CD14-positive monocyte (primary cell): ENCODE measurements at regions not wholly inside any gene's neighbourhood (a gene's known extent, or its start where the extent isn't known, plus 50 kb on each side); places are given as distances from the start of the nearest gene placed in this dataset.

Source experiments
- DNase-seq, 3 donors: peaks; one replicate each; pipeline ENCODE4 v3.0.0-alpha.2; 2011 to 2022
- H2AFZ ChIP-seq: 2 replicates; pipeline ENCODE4 v1.6.0; 2012; ENCODE audit warnings: mild to moderate bottlenecking, low read depth, low read length, inconsistent platforms; ENCODE audit not compliant: insufficient read depth, poor library complexity, severe bottlenecking
- H3K27ac ChIP-seq, 2 donors: 1 replicate in 1 of 2; 2 replicates in 1 of 2; pipeline ENCODE4 v1.5.1; 2012 to 2013; ENCODE audit warnings: low read length in 2 of 2, control low read depth in 1 of 2, inconsistent platforms in 1 of 2, low read depth in 1 of 2, mild to moderate bottlenecking in 1 of 2
- H3K27me3 ChIP-seq, 2 donors: one replicate each; pipeline versions ENCODE4 v1.6.0 to v1.6.1; 2011 to 2013; ENCODE audit warnings: low read length in 2 of 2; ENCODE audit not compliant: control insufficient read depth in 2 of 2, insufficient read depth in 2 of 2
- H3K36me3 ChIP-seq, 2 donors: replicated peaks in 1 of 2; 1 replicate in 1 of 2; 2 replicates in 1 of 2; pipeline versions ENCODE4 v1.5.1 to v1.6.1; 2012 to 2013; ENCODE audit warnings: low read length in 2 of 2, control low read depth in 1 of 2, inconsistent platforms in 1 of 2, mild to moderate bottlenecking in 1 of 2; ENCODE audit not compliant: insufficient read depth in 2 of 2, control insufficient read depth in 1 of 2
- H3K4me1 ChIP-seq, 2 donors: 1 replicate in 1 of 2; 2 replicates in 1 of 2; pipeline versions ENCODE4 v1.5.1 to v1.6.1; 2012 to 2013; ENCODE audit warnings: low read length in 2 of 2, control low read depth in 1 of 2, inconsistent platforms in 1 of 2, mild to moderate bottlenecking in 1 of 2, moderate library complexity in 1 of 2; ENCODE audit not compliant: insufficient read depth in 2 of 2, control insufficient read depth in 1 of 2
- H3K4me2 ChIP-seq: replicated peaks from 2 replicates; pipeline ENCODE3; 2012; ENCODE audit warnings: low read length, moderate library complexity, mild to moderate bottlenecking; ENCODE audit not compliant: poor library complexity, severe bottlenecking; ENCODE audit errors: extremely low read depth
- H3K4me3 ChIP-seq, 3 experiments: fragments of 200-600 bp in 1 of 3; sonication (generic) in 1 of 3; replicated peaks in 1 of 3; 1 replicate in 2 of 3; 2 replicates in 1 of 3; pipeline ENCODE4 v1.5.1; 2011 to 2013; ENCODE audit warnings: low read length in 3 of 3, mild to moderate bottlenecking in 3 of 3, control low read depth in 2 of 3, low read depth in 2 of 3, inconsistent platforms in 1 of 3, moderate library complexity in 1 of 3
- H3K79me2 ChIP-seq: 2 replicates; pipeline ENCODE4 v1.6.0; 2012; ENCODE audit warnings: mild to moderate bottlenecking, control low read depth, inconsistent platforms, low read length, moderate library complexity; ENCODE audit not compliant: insufficient read depth
- H3K9ac ChIP-seq: 2 replicates; pipeline ENCODE4 v1.6.0; 2017; ENCODE audit warnings: low read length, mild to moderate bottlenecking; ENCODE audit not compliant: insufficient read depth, poor library complexity, severe bottlenecking
- H3K9me3 ChIP-seq, 2 donors: replicated peaks in 1 of 2; 1 replicate in 1 of 2; 2 replicates in 1 of 2; pipeline versions ENCODE4 v1.5.1 to v1.6.1; 2012 to 2013; ENCODE audit warnings: low read length in 2 of 2, control low read depth in 1 of 2; ENCODE audit not compliant: control insufficient read depth in 1 of 2, insufficient read depth in 1 of 2
- H4K20me1 ChIP-seq: 2 replicates; pipeline ENCODE4 v1.6.0; 2012; ENCODE audit warnings: mild to moderate bottlenecking, low read length, control low read depth, moderate library complexity; ENCODE audit not compliant: insufficient read depth
- H3K27ac Mint-ChIP-seq, 7 donors: one replicate each; pipeline ENCODE4 v1.8.0; 2020; ENCODE audit warnings: mild to moderate bottlenecking in 7 of 7, mixed read lengths in 7 of 7, moderate library complexity in 6 of 7, inconsistent platforms in 2 of 7
- H3K27me3 Mint-ChIP-seq, 3 donors: one replicate each; pipeline ENCODE4 v1.8.0; 2021 to 2022; ENCODE audit warnings: low read depth in 3 of 3, mild to moderate bottlenecking in 3 of 3, mixed read lengths in 3 of 3, moderate library complexity in 3 of 3, inconsistent platforms in 1 of 3
- H3K36me3 Mint-ChIP-seq, 2 donors: one replicate each; pipeline ENCODE4 v1.8.0; 2020; ENCODE audit warnings: mixed read lengths in 2 of 2, inconsistent platforms in 1 of 2, mild to moderate bottlenecking in 1 of 2
- H3K4me1 Mint-ChIP-seq: one replicate; pipeline ENCODE4 v1.8.0; 2020; ENCODE audit warnings: mild to moderate bottlenecking, mixed read lengths
- H3K4me3 Mint-ChIP-seq, 2 donors: one replicate each; pipeline ENCODE4 v1.8.0; 2020; ENCODE audit warnings: mild to moderate bottlenecking in 2 of 2, mixed read lengths in 2 of 2, moderate library complexity in 1 of 2
- H3K9me3 Mint-ChIP-seq, 7 donors: one replicate each; pipeline ENCODE4 v1.8.0; 2020 to 2022; ENCODE audit warnings: mixed read lengths in 7 of 7, mild to moderate bottlenecking in 6 of 7, moderate library complexity in 6 of 7, inconsistent platforms in 2 of 7
- CTCF ChIP-seq: fragments of 200-600 bp; IDR thresholded peaks from one replicate; pipeline ENCODE4 v1.8.0; 2022; ENCODE audit warnings: antibody characterized with exemption, mild to moderate bottlenecking
- WGBS: methylation state at CpG from one replicate; pipeline ENCODE4 v1.1.5; 2013; ENCODE audit warnings: missing lambda C conversion rate; ENCODE audit not compliant: insufficient coverage; 5-methylcytosine and 5-hydroxymethylcytosine counted together
- intact Hi-C, 2 donors: fragments of 100-400 bp; cut with micrococcal nuclease; formaldehyde crosslinking; loops; one replicate each; pipeline versions ENCODE4 v1.15.0 to v1.15.1; 2023

- peaks cover 0 to 2% (median 0%) of the 10 kb centered on the region in 3 donors for H3K27me3 Mint-ChIP-seq
- WGBS, result 100% methylated on average over 5 of the region's 8 CpGs
- TF ChIP-seq CTCF, result no peak
Observed at GRCh38 chr2:204228169-204228886, 291.8 kb downstream of the ICOS start.

DNA sequence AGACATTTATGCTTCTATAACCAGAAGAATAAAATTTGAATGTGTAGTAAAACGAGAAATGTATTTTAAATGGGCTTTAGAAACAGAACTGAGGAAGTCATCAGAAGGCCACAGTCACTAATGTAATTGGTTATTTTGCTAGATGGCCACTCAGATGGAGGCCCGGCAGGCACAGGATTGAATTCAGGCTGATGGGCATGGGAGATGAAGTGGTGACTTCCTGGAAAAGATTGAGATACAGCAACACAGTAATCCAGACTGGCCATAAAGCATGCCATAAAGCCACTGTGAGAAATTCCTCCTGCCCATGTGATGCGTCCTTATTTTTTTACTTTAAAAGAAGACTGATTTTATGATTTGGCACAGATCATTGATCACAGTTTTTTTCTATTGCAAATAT, 297.7 kb downstream of the ICOS start:
- Histone ChIP-seq H3K27me3 (no peaks in the 10 kb centered on the region), H3K36me3 (no peaks in the 10 kb centered on the region), H3K4me3 (no peak overlapping the region), H3K9ac (no peak overlapping the region), H3K27ac (no peak overlapping the region), H3K4me1 (no peaks in the 10 kb centered on the region), H3K9me3 (no peaks in the 10 kb centered on the region), H3K79me2 (no peaks in the 10 kb centered on the region), H3K4me2 (no peak overlapping the region), H4K20me1 (no peaks in the 10 kb centered on the region), H2AFZ (no peak overlapping the region)
- Mint-ChIP-seq H3K36me3 (no peaks in the 10 kb centered on the region), H3K4me1 (no peaks in the 10 kb centered on the region), H3K9me3 (peaks cover 0 to 7% (median 2%) of the 10 kb centered on the region in 7 donors), H3K27me3 (peaks cover 0 to 2% (median 0%) of the 10 kb centered on the region in 3 donors), H3K27ac (no peak overlapping the region), H3K4me3 (no peak overlapping the region)
- intact Hi-C loops, result no loop called here
- WGBS, result 100% methylated on average over 1 of the region's 3 CpGs
- no peak for TF ChIP-seq CTCF
- DNase-seq, result no peak

More at GRCh38 chr2:204228169-204228886, 291.8 kb downstream of the ICOS start:
- DNase-seq, result no peak
- Histone ChIP-seq H3K27ac (no peak overlapping the region), H2AFZ (no peak overlapping the region), H3K4me2 (no peak overlapping the region), H3K27me3 (no peaks in the 10 kb centered on the region), H4K20me1 (no peaks in the 10 kb centered on the region), H3K9ac (no peak overlapping the region), H3K79me2 (no peaks in the 10 kb centered on the region), H3K4me3 (no peak overlapping the region), H3K36me3 (no peaks in the 10 kb centered on the region), H3K9me3 (no peaks in the 10 kb centered on the region), H3K4me1 (no peaks in the 10 kb centered on the region)
- intact Hi-C loops, result no loop called here
- H3K36me3 Mint-ChIP-seq, result no peaks in the 10 kb centered on the region
- H3K9me3 Mint-ChIP-seq, result peaks cover 0 to 3% (median 0%) of the 10 kb centered on the region in 7 donors
- no peaks in the 10 kb centered on the region for H3K4me1 Mint-ChIP-seq
- H3K27ac Mint-ChIP-seq, result no peak overlapping the region
- H3K4me3 Mint-ChIP-seq, result no peak overlapping the region
